Astrocyte (in vitro differentiated cells and primary cell): ENCODE measurements at regions not wholly inside any gene's neighbourhood (a gene's known extent, or its start where the extent isn't known, plus 50 kb on each side); places are given as distances from the start of the nearest gene placed in this dataset.

ENCODE experiments used
- DNase-seq: peaks from one replicate; pipeline ENCODE4 v3.0.0-alpha.2; 2010; ENCODE audit warnings: low read depth
- FAIRE-seq: peaks from 2 replicates; lab custom pipeline; 2011; peaks lifted over from hg19 to GRCh38; lab: Jason Lieb, UNC
- H2AFZ ChIP-seq: 2 replicates; pipeline ENCODE4 v1.6.0; 2012; ENCODE audit warnings: low read depth, low read length, inconsistent platforms
- H3K27ac ChIP-seq: 2 replicates; pipeline ENCODE4 v1.5.1; 2011; ENCODE audit warnings: low read depth, low read length, inconsistent platforms
- H3K27me3 ChIP-seq: 2 replicates; pipeline ENCODE4 v1.6.0; 2011; ENCODE audit warnings: low read length, inconsistent platforms; ENCODE audit not compliant: insufficient read depth
- H3K36me3 ChIP-seq: 2 replicates; pipeline ENCODE4 v1.5.1; 2011; ENCODE audit warnings: low read length, inconsistent platforms; ENCODE audit not compliant: insufficient read depth
- H3K4me1 ChIP-seq: 2 replicates; pipeline ENCODE4 v1.5.1; 2011; ENCODE audit warnings: low read length, inconsistent platforms; ENCODE audit not compliant: insufficient read depth
- H3K4me2 ChIP-seq: 2 replicates; pipeline ENCODE4 v1.6.0; 2012; ENCODE audit warnings: low read length, inconsistent platforms
- H3K4me3 ChIP-seq: 2 replicates; pipeline ENCODE4 v1.5.1; 2011; ENCODE audit warnings: low read depth, mild to moderate bottlenecking, low read length, inconsistent platforms; ENCODE audit not compliant: insufficient read depth
- H3K79me2 ChIP-seq: 2 replicates; pipeline ENCODE4 v1.6.0; 2012; ENCODE audit warnings: mild to moderate bottlenecking, low read length, inconsistent platforms; ENCODE audit not compliant: insufficient read depth
- H3K9ac ChIP-seq: 2 replicates; pipeline ENCODE4 v1.6.0; 2012; ENCODE audit warnings: mild to moderate bottlenecking, low read length, inconsistent platforms
- H3K9me3 ChIP-seq: 2 replicates; pipeline ENCODE4 v1.5.1; 2012; ENCODE audit warnings: low read depth, mild to moderate bottlenecking, low read length, inconsistent platforms; ENCODE audit not compliant: insufficient read depth
- H4K20me1 ChIP-seq: 2 replicates; pipeline ENCODE4 v1.6.0; 2012; ENCODE audit warnings: low read length, inconsistent platforms; ENCODE audit not compliant: insufficient read depth
- H3K27ac Mint-ChIP-seq: one replicate; pipeline ENCODE4 v1.8.0; 2021; ENCODE audit warnings: mild to moderate bottlenecking, mixed read lengths; ENCODE audit not compliant: unreplicated experiment
- H3K27me3 Mint-ChIP-seq: one replicate; pipeline ENCODE4 v1.8.0; 2021; ENCODE audit warnings: low read depth, mixed read lengths; ENCODE audit not compliant: unreplicated experiment
- H3K36me3 Mint-ChIP-seq: one replicate; pipeline ENCODE4 v1.8.0; 2021; ENCODE audit warnings: low read depth, mixed read lengths; ENCODE audit not compliant: unreplicated experiment
- H3K4me1 Mint-ChIP-seq: one replicate; pipeline ENCODE4 v1.8.0; 2021; ENCODE audit warnings: low read depth, mixed read lengths; ENCODE audit not compliant: unreplicated experiment
- H3K4me3 Mint-ChIP-seq: one replicate; pipeline ENCODE4 v1.8.0; 2021; ENCODE audit warnings: mild to moderate bottlenecking, moderate library complexity, mixed read lengths; ENCODE audit not compliant: unreplicated experiment
- H3K9me3 Mint-ChIP-seq: one replicate; pipeline ENCODE4 v1.8.0; 2021; ENCODE audit warnings: mild to moderate bottlenecking, mixed read lengths; ENCODE audit not compliant: unreplicated experiment
- EZH2 ChIP-seq: IDR thresholded peaks from 2 replicates; pipeline ENCODE4 v1.6.1; 2012; ENCODE audit warnings: mild to moderate bottlenecking, low read length, inconsistent platforms; ENCODE audit not compliant: insufficient read depth
- TF ChIP-seq, protein P1 (sequence below): IDR thresholded peaks from 2 replicates; pipeline ENCODE4 v1.5.1; 2011; ENCODE audit warnings: low read depth, mild to moderate bottlenecking, inconsistent platforms, low read length, moderate library complexity; ENCODE audit not compliant: insufficient read depth

DNA sequence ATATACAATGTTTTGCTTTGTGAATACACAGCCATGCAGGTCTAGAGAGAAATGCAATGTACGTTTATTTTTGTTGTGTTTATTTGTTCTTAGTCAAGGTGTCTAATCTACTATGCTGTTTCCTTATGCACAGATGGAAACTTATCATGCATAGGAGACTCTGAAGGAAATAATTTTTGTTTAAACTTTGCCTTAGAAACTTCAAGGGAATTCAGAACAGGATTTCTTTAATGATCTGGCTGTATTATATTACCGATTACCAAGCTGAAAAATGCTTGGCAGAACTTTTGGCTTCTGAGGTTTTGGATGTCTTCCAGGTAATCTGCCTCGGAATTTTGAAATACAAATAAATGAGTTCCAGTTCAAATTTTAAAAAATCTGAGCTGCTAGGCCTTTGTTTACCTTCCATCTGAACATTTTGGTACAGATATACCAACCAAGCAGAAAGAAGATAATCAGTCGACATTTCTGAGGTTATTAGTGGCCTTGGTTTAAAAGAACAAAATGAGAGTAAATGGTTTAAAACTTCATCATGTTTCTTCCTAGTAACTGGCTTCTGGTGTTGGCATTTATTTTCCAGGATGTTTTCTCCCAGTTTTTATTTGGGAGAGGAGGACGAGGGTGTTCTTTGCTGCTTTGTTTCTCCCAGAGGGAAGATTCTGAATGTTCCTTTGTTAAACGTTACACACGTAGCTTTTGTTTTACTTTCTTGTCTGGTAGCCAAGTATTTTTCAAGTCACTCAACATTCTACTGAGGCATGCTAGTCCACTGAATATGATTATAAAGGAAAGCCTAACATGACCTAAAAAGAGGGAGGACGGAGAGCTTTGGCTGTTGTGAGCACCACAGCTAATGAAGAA lies 421.8 kb upstream of the TBL1XR1 start:
- peak; percentile 85 for FAIRE-seq
- H3K4me1 Mint-ChIP-seq: peaks cover 24% of the 10 kb centered on the region

GRCh38 chr3:177620073-177620472 lies 422.8 kb upstream of the TBL1XR1 start:
- Histone ChIP-seq H3K36me3 (no peaks in the 10 kb centered on the region), H3K79me2 (no peaks in the 10 kb centered on the region), H3K27me3 (no peaks in the 10 kb centered on the region), H3K4me2 (no peak overlapping the region), H4K20me1 (no peaks in the 10 kb centered on the region), H3K9ac (no peak overlapping the region), H3K4me3 (no peak overlapping the region), H3K9me3 (no peaks in the 10 kb centered on the region), H3K27ac (no peak overlapping the region), H3K4me1 (peaks cover 15% of the 10 kb centered on the region), H2AFZ (no peak overlapping the region)
- Mint-ChIP-seq H3K36me3 (no peaks in the 10 kb centered on the region), H3K27me3 (no peaks in the 10 kb centered on the region), H3K27ac (no peak overlapping the region), H3K4me3 (no peak overlapping the region), H3K9me3 (no peaks in the 10 kb centered on the region), H3K4me1 (peaks cover 27% of the 10 kb centered on the region)
- FAIRE-seq: no peak
- no peak for TF ChIP-seq EZH2
- TF ChIP-seq, protein P1, sequence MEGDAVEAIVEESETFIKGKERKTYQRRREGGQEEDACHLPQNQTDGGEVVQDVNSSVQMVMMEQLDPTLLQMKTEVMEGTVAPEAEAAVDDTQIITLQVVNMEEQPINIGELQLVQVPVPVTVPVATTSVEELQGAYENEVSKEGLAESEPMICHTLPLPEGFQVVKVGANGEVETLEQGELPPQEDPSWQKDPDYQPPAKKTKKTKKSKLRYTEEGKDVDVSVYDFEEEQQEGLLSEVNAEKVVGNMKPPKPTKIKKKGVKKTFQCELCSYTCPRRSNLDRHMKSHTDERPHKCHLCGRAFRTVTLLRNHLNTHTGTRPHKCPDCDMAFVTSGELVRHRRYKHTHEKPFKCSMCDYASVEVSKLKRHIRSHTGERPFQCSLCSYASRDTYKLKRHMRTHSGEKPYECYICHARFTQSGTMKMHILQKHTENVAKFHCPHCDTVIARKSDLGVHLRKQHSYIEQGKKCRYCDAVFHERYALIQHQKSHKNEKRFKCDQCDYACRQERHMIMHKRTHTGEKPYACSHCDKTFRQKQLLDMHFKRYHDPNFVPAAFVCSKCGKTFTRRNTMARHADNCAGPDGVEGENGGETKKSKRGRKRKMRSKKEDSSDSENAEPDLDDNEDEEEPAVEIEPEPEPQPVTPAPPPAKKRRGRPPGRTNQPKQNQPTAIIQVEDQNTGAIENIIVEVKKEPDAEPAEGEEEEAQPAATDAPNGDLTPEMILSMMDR: no peak
- DNase-seq: no peak

More for the DNA sequence above, 421.8 kb upstream of the TBL1XR1 start:
- Mint-ChIP-seq H3K27ac (no peak overlapping the region), H3K36me3 (no peaks in the 10 kb centered on the region), H3K9me3 (no peaks in the 10 kb centered on the region), H3K27me3 (no peaks in the 10 kb centered on the region), H3K4me3 (no peak overlapping the region)
- peaks cover 15% of the 10 kb centered on the region for H3K4me1 ChIP-seq
- H2AFZ ChIP-seq: peak overlapping the region; percentile 49
- H3K4me3 ChIP-seq: no peak overlapping the region
- no peaks in the 10 kb centered on the region for H4K20me1 ChIP-seq
- H3K9me3 ChIP-seq: no peaks in the 10 kb centered on the region
- H3K36me3 ChIP-seq: no peaks in the 10 kb centered on the region
- no peaks in the 10 kb centered on the region for H3K27me3 ChIP-seq
- DNase-seq: peak; percentile 81
- H3K27ac ChIP-seq: peak overlapping the region; percentile 55
- H3K79me2 ChIP-seq: no peaks in the 10 kb centered on the region
- peak overlapping the region; percentile 39 for H3K9ac ChIP-seq
- peak overlapping the region; percentile 66 for H3K4me2 ChIP-seq
- TF ChIP-seq, protein P1: no peak
- no peak for TF ChIP-seq EZH2

- H3K36me3 ChIP-seq: no peaks in the 10 kb centered on the region
- Mint-ChIP-seq H3K4me1 (peaks cover 25% of the 10 kb centered on the region), H3K27me3 (no peaks in the 10 kb centered on the region), H3K36me3 (no peaks in the 10 kb centered on the region), H3K27ac (no peak overlapping the region), H3K4me3 (no peak overlapping the region), H3K9me3 (no peaks in the 10 kb centered on the region)
- no peak overlapping the region for H2AFZ ChIP-seq
- no peaks in the 10 kb centered on the region for H4K20me1 ChIP-seq
- no peaks in the 10 kb centered on the region for H3K27me3 ChIP-seq
- no peak overlapping the region for H3K9ac ChIP-seq
- DNase-seq (no peak), FAIRE-seq (no peak)
- H3K79me2 ChIP-seq: no peaks in the 10 kb centered on the region
- peaks cover 15% of the 10 kb centered on the region for H3K4me1 ChIP-seq
- H3K4me3 ChIP-seq: no peak overlapping the region
- H3K4me2 ChIP-seq: no peak overlapping the region
- no peak for TF ChIP-seq EZH2
- TF ChIP-seq, protein P1: no peak
- H3K9me3 ChIP-seq: peaks cover 3% of the 10 kb centered on the region
- H3K27ac ChIP-seq: no peak overlapping the region
These were observed 425.2 kb upstream of the TBL1XR1 start for GRCh38 chr3:177622520-177622919.
